Small intestine (tissue), 7 donors: ENCODE measurements at regions not wholly inside any gene's neighbourhood (a gene's known extent, or its start where the extent isn't known, plus 50 kb on each side); places are given as distances from the start of the nearest gene placed in this dataset.

Experiments used
- DNase-seq, 2 donors: peaks; one replicate each; pipeline versions ENCODE4 v3.0.0 to v3.0.0-alpha.2; 2013
- FAIRE-seq: peaks from 2 replicates; lab custom pipeline; 2012; peaks lifted over from hg19 to GRCh38; lab: Jason Lieb, UNC
- H3K27ac ChIP-seq, 3 donors: one replicate each; pipeline ENCODE4 v1.5.1; 2013; ENCODE audit warnings: low read length in 2 of 3, mild to moderate bottlenecking in 2 of 3, control low read depth in 1 of 3, inconsistent platforms in 1 of 3, low read depth in 1 of 3, moderate library complexity in 1 of 3
- H3K27me3 ChIP-seq, 3 donors: one replicate each; pipeline ENCODE4 v1.6.1; 2013; ENCODE audit warnings: low read length in 3 of 3, inconsistent platforms in 1 of 3; ENCODE audit not compliant: control insufficient read depth in 3 of 3, insufficient read depth in 3 of 3
- H3K36me3 ChIP-seq, 3 donors: one replicate each; pipeline ENCODE4 v1.6.1; 2013; ENCODE audit warnings: low read length in 3 of 3, inconsistent platforms in 1 of 3, low read depth in 1 of 3, mild to moderate bottlenecking in 1 of 3, moderate library complexity in 1 of 3; ENCODE audit not compliant: control insufficient read depth in 3 of 3, insufficient read depth in 2 of 3
- H3K4me1 ChIP-seq, 3 donors: one replicate each; pipeline ENCODE4 v1.6.1; 2013; ENCODE audit warnings: low read length in 2 of 3, inconsistent platforms in 1 of 3, low read depth in 1 of 3, mild to moderate bottlenecking in 1 of 3, moderate library complexity in 1 of 3; ENCODE audit not compliant: control insufficient read depth in 3 of 3, insufficient read depth in 2 of 3
- H3K4me3 ChIP-seq, 3 donors: one replicate each; pipeline ENCODE4 v1.5.1; 2013; ENCODE audit warnings: low read length in 3 of 3, control low read depth in 1 of 3, inconsistent platforms in 1 of 3, low read depth in 1 of 3, mild to moderate bottlenecking in 1 of 3, moderate library complexity in 1 of 3
- H3K9me3 ChIP-seq, 2 donors: one replicate each; pipeline ENCODE4 v1.6.1; 2013; ENCODE audit warnings: low read depth in 1 of 2, low read length in 1 of 2; ENCODE audit not compliant: control insufficient read depth in 2 of 2, insufficient read depth in 1 of 2
- WGBS, 3 donors: extraction: QIAGEN DNeasy Blood & Tissue Kit; methylation state at CpG; one replicate each; pipeline ENCODE4 v1.1.7; 2013; 5-methylcytosine and 5-hydroxymethylcytosine counted together
- donor health status: healthy with polysubstance abuse.
- donor health status: control.
- donor health status: control.
- donor health status: Bipolar disorder and iron deficiency.
- donor health status: healthy.

DNA sequence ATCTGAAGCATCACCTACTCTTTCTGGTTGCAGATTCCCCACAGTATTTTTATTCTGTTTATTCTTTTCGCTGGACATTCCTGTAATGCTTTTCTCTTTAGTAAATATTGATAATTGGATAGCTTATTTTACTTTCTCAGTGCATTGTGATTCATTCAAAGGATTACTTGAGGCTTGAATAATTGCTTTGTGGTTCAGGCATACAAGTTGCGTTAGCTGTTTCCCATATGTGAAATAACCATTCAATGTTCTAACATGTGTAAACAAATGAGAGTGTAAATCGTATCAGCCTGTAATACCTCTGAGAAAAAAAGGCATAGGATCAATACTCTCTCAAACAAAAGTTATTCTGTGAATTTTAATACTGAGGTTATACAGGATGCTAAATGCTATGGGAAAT lies 1004.2 kb upstream of the SEL1L start:
- no peak for DNase-seq
- no peaks in the 10 kb centered on the region for H3K9me3 ChIP-seq
- H3K4me1 ChIP-seq = no peaks in the 10 kb centered on the region
- no peak overlapping the region for H3K4me3 ChIP-seq
- FAIRE-seq = no peak
- H3K27ac ChIP-seq = no peak overlapping the region
- H3K27me3 ChIP-seq = no peaks in the 10 kb centered on the region
- no peaks in the 10 kb centered on the region for H3K36me3 ChIP-seq
- 35 to 49% (median 41%) methylated on average over 3 of the region's 3 CpGs for WGBS, 3 donors

GRCh38 chr14:82546401-82546800 lies 1012.7 kb upstream of the SEL1L start:
- Histone ChIP-seq H3K27me3 (no peaks in the 10 kb centered on the region), H3K27ac (no peak overlapping the region), H3K4me1 (no peaks in the 10 kb centered on the region), H3K36me3 (no peaks in the 10 kb centered on the region), H3K4me3 (no peak overlapping the region), H3K9me3 (no peaks in the 10 kb centered on the region)
- 66 to 78% (median 69%) methylated on average over 2 of the region's 2 CpGs for WGBS, 3 donors
- DNase-seq = no peak
- FAIRE-seq = no peak

DNA sequence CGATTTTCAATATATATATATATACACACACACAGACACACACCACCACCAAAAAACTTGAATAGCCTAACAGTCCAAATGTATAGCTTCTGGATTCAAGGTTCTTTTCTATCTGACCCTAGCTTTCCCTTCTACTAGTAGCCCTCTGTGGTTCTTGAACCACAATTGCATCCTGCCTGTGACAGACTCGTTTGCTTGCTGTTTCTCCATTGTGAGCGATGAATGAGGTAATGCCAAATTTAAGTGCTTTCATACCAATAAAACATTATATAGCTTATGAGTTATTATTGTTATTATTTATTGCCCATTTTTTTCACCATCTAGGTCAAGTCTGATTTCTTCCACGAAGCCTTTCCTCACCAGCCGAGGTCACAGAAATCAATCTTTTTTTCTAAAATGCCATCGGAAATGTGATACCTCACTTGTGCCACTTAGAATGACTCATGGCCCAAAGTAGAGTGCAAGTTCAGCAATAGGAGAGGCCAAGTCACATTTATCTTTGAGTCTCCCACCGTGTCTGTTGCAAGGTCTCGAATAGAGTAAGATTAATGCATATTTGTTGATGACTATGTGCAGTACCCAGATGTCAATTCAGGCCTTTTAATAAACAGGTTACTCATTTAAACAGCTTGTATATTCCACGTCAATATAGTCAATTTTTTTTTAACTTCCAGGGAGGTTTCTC lies 1015.8 kb upstream of the SEL1L start:
- no peaks in the 10 kb centered on the region for H3K36me3 ChIP-seq
- no peaks in the 10 kb centered on the region for H3K9me3 ChIP-seq
- H3K4me1 ChIP-seq = no peaks in the 10 kb centered on the region
- no peak overlapping the region for H3K4me3 ChIP-seq
- no peak overlapping the region for H3K27ac ChIP-seq
- FAIRE-seq (no peak), DNase-seq (no peak)
- H3K27me3 ChIP-seq = no peaks in the 10 kb centered on the region
- 70 to 77% (median 77%) methylated on average over 9 of the region's 9 CpGs for WGBS, 3 donors

- FAIRE-seq (no peak), DNase-seq (no peak)
- Histone ChIP-seq H3K36me3 (no peaks in the 10 kb centered on the region), H3K27ac (no peak overlapping the region), H3K9me3 (no peaks in the 10 kb centered on the region), H3K4me3 (no peak overlapping the region), H3K27me3 (no peaks in the 10 kb centered on the region), H3K4me1 (no peaks in the 10 kb centered on the region)
- 59 to 73% (median 68%) methylated on average over 2 of the region's 2 CpGs for WGBS, 3 donors
These were observed 1029.2 kb upstream of the SEL1L start for GRCh38 chr14:82562881-82563280.

DNA sequence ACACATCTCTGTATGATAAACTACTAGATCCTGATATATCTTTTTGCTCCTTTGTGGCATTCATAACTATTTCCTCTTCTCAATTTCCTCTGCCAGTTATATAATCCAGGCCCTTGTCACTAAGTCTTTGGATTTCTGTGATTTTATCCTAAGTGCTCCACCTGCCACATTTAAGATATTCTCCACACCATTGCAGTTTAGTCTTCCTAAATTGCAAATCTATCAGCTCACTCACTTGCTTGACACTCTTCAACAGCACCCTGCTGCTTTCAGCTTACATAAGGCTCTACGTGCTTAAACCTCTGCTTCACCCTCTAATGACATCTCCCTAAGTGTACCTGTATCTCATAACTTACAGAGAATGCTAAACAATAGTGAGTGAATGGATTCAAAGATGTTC lies 1032.2 kb upstream of the SEL1L start:
- 47 to 59% (median 51%) methylated on average over 1 of the region's 1 CpG for WGBS, 3 donors
- no peak for FAIRE-seq
- Histone ChIP-seq H3K36me3 (no peaks in the 10 kb centered on the region), H3K27ac (no peak overlapping the region), H3K4me1 (no peaks in the 10 kb centered on the region), H3K4me3 (no peak overlapping the region), H3K27me3 (no peaks in the 10 kb centered on the region), H3K9me3 (no peaks in the 10 kb centered on the region)
- DNase-seq = no peak

- DNase-seq (no peak), FAIRE-seq (no peak)
- Histone ChIP-seq H3K9me3 (peaks cover 0 to 1% of the 10 kb centered on the region in 2 donors), H3K4me1 (no peaks in the 10 kb centered on the region), H3K36me3 (no peaks in the 10 kb centered on the region), H3K27ac (no peak overlapping the region), H3K27me3 (no peaks in the 10 kb centered on the region), H3K4me3 (no peak overlapping the region)
- WGBS, 3 donors = 71 to 75% (median 73%) methylated on average over 3 of the region's 3 CpGs
These were observed 1053.6 kb upstream of the SEL1L start for GRCh38 chr14:82587226-82587625.

- FAIRE-seq (no peak), DNase-seq (no peak)
- no peak overlapping the region for H3K27ac ChIP-seq
- H3K27me3 ChIP-seq = no peaks in the 10 kb centered on the region
- no peaks in the 10 kb centered on the region for H3K36me3 ChIP-seq
- H3K4me1 ChIP-seq = no peaks in the 10 kb centered on the region
- no peaks in the 10 kb centered on the region for H3K9me3 ChIP-seq
- no peak overlapping the region for H3K4me3 ChIP-seq
These were observed 1061.8 kb upstream of the SEL1L start for GRCh38 chr14:82595466-82595865.

GRCh38 chr14:82602794-82603193 lies 1069.1 kb upstream of the SEL1L start:
- H3K36me3 ChIP-seq = no peaks in the 10 kb centered on the region
- no peak for FAIRE-seq
- no peak overlapping the region for H3K4me3 ChIP-seq
- no peaks in the 10 kb centered on the region for H3K27me3 ChIP-seq
- 73 to 86% (median 75%) methylated on average over 1 of the region's 1 CpG for WGBS, 3 donors
- no peak for DNase-seq
- H3K4me1 ChIP-seq = no peaks in the 10 kb centered on the region
- H3K9me3 ChIP-seq = peaks cover 0 to 2% of the 10 kb centered on the region in 2 donors
- H3K27ac ChIP-seq = no peak overlapping the region

GRCh38 chr14:82604819-82605218 lies 1071.2 kb upstream of the SEL1L start:
- H3K4me1 ChIP-seq = no peaks in the 10 kb centered on the region
- H3K9me3 ChIP-seq = peaks cover 0 to 2% of the 10 kb centered on the region in 2 donors
- no peaks in the 10 kb centered on the region for H3K36me3 ChIP-seq
- no peak for DNase-seq
- no peaks in the 10 kb centered on the region for H3K27me3 ChIP-seq
- no peak overlapping the region for H3K4me3 ChIP-seq
- FAIRE-seq = no peak
- no peak overlapping the region for H3K27ac ChIP-seq
